ENCODE measurements at regions not wholly inside any gene's neighbourhood (a gene's known extent, or its start where the extent isn't known, plus 50 kb on each side); places are given as distances from the start of the nearest gene placed in this dataset.

DNA sequence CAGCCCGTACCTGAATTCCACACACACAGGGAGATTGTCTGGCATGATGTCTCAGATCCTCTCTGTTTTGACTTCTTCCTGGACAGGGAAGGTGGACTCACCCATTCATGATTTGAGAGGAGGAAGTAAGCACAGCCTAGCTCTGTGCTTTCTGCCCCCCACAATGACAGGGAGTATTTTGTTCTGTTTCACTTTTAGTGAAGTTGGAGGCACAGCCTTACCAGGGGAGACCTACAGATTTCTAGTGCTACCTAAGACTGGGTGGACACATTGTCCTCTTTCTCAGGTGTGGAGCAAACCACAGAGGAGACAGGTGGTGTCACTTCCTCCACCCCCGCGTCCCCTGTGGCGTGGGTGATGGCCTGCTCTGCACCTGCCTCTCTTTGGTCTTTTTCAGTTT is 408.6 kb upstream of the PFKP start:
- no CpG with 5 or more reads among the region's 4 CpGs for WGBS (ENCODE audit: insufficient coverage, low lambda C conversion rate)
- Histone ChIP-seq H3K9me3 (ENCODE audit: control insufficient read depth, low read depth, low read length) (no peaks in the 10 kb centered on the region), H3K27ac (ENCODE audit: low read length) (no peak overlapping the region), H3K4me1 (ENCODE audit: control insufficient read depth, insufficient read depth, low read length) (no peaks in the 10 kb centered on the region), H3K36me3 (ENCODE audit: control insufficient read depth, insufficient read depth, low read length) (no peaks in the 10 kb centered on the region), H3K27me3 (ENCODE audit: control insufficient read depth, insufficient read depth, low read length) (no peaks in the 10 kb centered on the region), H3K4me3 (ENCODE audit: low read length) (no peak overlapping the region)
- no peak for DNase-seq

DNA sequence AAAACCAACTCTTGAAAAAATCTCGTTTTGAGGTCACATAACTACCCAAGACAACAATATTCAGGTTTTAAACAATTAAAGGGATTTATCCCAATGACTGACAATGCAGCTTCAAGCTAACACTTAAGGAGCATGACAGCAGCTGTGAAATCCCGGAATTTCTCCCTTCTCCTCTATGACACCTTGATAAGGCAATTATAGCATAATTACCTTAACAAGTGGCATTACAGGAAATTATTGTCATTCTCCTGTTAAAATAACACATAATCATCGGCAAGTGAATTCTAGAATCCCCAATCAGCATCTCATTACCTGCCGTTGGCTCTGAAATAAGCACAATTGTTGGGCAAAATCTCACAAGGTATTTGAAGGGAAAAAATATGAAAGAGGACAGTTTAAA is 417.0 kb upstream of the PFKP start:
- DNase-seq, result no peak
- no peaks in the 10 kb centered on the region for H3K36me3 ChIP-seq (ENCODE audit: control insufficient read depth, insufficient read depth, low read length)
- no peak overlapping the region for H3K4me3 ChIP-seq (ENCODE audit: low read length)
- H3K9me3 ChIP-seq (ENCODE audit: control insufficient read depth, low read depth, low read length), result no peaks in the 10 kb centered on the region
- 100% methylated on average over 1 of the region's 4 CpGs for WGBS (ENCODE audit: insufficient coverage, low lambda C conversion rate)
- H3K27me3 ChIP-seq (ENCODE audit: control insufficient read depth, insufficient read depth, low read length), result no peaks in the 10 kb centered on the region
- H3K4me1 ChIP-seq (ENCODE audit: control insufficient read depth, insufficient read depth, low read length), result no peaks in the 10 kb centered on the region
- no peak overlapping the region for H3K27ac ChIP-seq (ENCODE audit: low read length)

GRCh38 chr10:2641028-2641427 is 426.3 kb upstream of the PFKP start:
- Histone ChIP-seq H3K27ac (ENCODE audit: low read length) (no peak overlapping the region), H3K4me1 (ENCODE audit: control insufficient read depth, insufficient read depth, low read length) (no peaks in the 10 kb centered on the region), H3K36me3 (ENCODE audit: control insufficient read depth, insufficient read depth, low read length) (no peaks in the 10 kb centered on the region), H3K4me3 (ENCODE audit: low read length) (no peak overlapping the region), H3K9me3 (ENCODE audit: control insufficient read depth, low read depth, low read length) (no peaks in the 10 kb centered on the region), H3K27me3 (ENCODE audit: control insufficient read depth, insufficient read depth, low read length) (no peaks in the 10 kb centered on the region)
- DNase-seq, result no peak
- 90% methylated on average over 2 of the region's 4 CpGs for WGBS (ENCODE audit: insufficient coverage, low lambda C conversion rate)

- no peak for DNase-seq
- H3K36me3 ChIP-seq (ENCODE audit: control insufficient read depth, insufficient read depth, low read length), result no peaks in the 10 kb centered on the region
- no peaks in the 10 kb centered on the region for H3K9me3 ChIP-seq (ENCODE audit: control insufficient read depth, low read depth, low read length)
- H3K27me3 ChIP-seq (ENCODE audit: control insufficient read depth, insufficient read depth, low read length), result no peaks in the 10 kb centered on the region
- H3K4me3 ChIP-seq (ENCODE audit: low read length), result no peak overlapping the region
- H3K27ac ChIP-seq (ENCODE audit: low read length), result no peak overlapping the region
- no peaks in the 10 kb centered on the region for H3K4me1 ChIP-seq (ENCODE audit: control insufficient read depth, insufficient read depth, low read length)
- no CpG with 5 or more reads among the region's 6 CpGs for WGBS (ENCODE audit: insufficient coverage, low lambda C conversion rate)
These were observed 433.7 kb upstream of the PFKP start for GRCh38 chr10:2633630-2634029.

GRCh38 chr10:2631557-2632205 is 435.7 kb upstream of the PFKP start:
- H3K9me3 ChIP-seq (ENCODE audit: control insufficient read depth, low read depth, low read length), result no peaks in the 10 kb centered on the region
- H3K4me1 ChIP-seq (ENCODE audit: control insufficient read depth, insufficient read depth, low read length), result no peaks in the 10 kb centered on the region
- no peak overlapping the region for H3K4me3 ChIP-seq (ENCODE audit: low read length)
- no peak for DNase-seq
- H3K27ac ChIP-seq (ENCODE audit: low read length), result no peak overlapping the region
- H3K36me3 ChIP-seq (ENCODE audit: control insufficient read depth, insufficient read depth, low read length), result no peaks in the 10 kb centered on the region
- no peaks in the 10 kb centered on the region for H3K27me3 ChIP-seq (ENCODE audit: control insufficient read depth, insufficient read depth, low read length)
- 79% methylated on average over 5 of the region's 11 CpGs for WGBS (ENCODE audit: insufficient coverage, low lambda C conversion rate)

DNA sequence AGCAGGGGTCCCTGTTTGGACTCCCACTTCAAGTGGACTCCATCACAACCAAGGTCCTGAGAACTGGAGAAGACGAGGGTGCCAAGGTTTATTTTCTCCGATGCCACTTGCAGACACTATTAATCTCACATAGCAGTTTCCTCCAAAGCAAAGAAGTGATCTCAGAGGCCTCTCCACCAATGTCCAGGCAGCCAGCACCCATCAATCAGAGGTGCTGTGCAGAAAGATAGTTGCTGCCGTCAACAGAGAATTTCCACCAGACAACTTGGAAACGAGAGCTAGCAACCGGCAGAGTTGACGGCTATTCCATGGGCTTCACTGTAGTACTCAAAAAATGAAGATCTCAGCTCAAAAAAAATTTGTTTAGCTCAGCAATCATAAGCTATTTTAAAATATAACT is 438.6 kb upstream of the PFKP start:
- Histone ChIP-seq H3K27ac (ENCODE audit: low read length) (no peak overlapping the region), H3K4me3 (ENCODE audit: low read length) (no peak overlapping the region), H3K4me1 (ENCODE audit: control insufficient read depth, insufficient read depth, low read length) (no peaks in the 10 kb centered on the region), H3K27me3 (ENCODE audit: control insufficient read depth, insufficient read depth, low read length) (no peaks in the 10 kb centered on the region), H3K9me3 (ENCODE audit: control insufficient read depth, low read depth, low read length) (no peaks in the 10 kb centered on the region), H3K36me3 (ENCODE audit: control insufficient read depth, insufficient read depth, low read length) (no peaks in the 10 kb centered on the region)
- WGBS (ENCODE audit: insufficient coverage, low lambda C conversion rate), result no CpG with 5 or more reads among the region's 6 CpGs
- no peak for DNase-seq

GRCh38 chr10:2627969-2628368 is 439.4 kb upstream of the PFKP start:
- Histone ChIP-seq H3K9me3 (ENCODE audit: control insufficient read depth, low read depth, low read length) (no peaks in the 10 kb centered on the region), H3K4me3 (ENCODE audit: low read length) (no peak overlapping the region), H3K27me3 (ENCODE audit: control insufficient read depth, insufficient read depth, low read length) (no peaks in the 10 kb centered on the region), H3K27ac (ENCODE audit: low read length) (no peak overlapping the region), H3K4me1 (ENCODE audit: control insufficient read depth, insufficient read depth, low read length) (no peaks in the 10 kb centered on the region), H3K36me3 (ENCODE audit: control insufficient read depth, insufficient read depth, low read length) (no peaks in the 10 kb centered on the region)
- no peak for DNase-seq
- 80% methylated on average over 1 of the region's 1 CpG for WGBS (ENCODE audit: insufficient coverage, low lambda C conversion rate)

- no peak overlapping the region for H3K27ac ChIP-seq (ENCODE audit: low read length)
- H3K36me3 ChIP-seq (ENCODE audit: control insufficient read depth, insufficient read depth, low read length), result no peaks in the 10 kb centered on the region
- DNase-seq, result no peak
- H3K4me1 ChIP-seq (ENCODE audit: control insufficient read depth, insufficient read depth, low read length), result no peaks in the 10 kb centered on the region
- no CpG with 5 or more reads among the region's 10 CpGs for WGBS (ENCODE audit: insufficient coverage, low lambda C conversion rate)
- no peaks in the 10 kb centered on the region for H3K9me3 ChIP-seq (ENCODE audit: control insufficient read depth, low read depth, low read length)
- H3K27me3 ChIP-seq (ENCODE audit: control insufficient read depth, insufficient read depth, low read length), result no peaks in the 10 kb centered on the region
- no peak overlapping the region for H3K4me3 ChIP-seq (ENCODE audit: low read length)
These were observed 442.3 kb upstream of the PFKP start for GRCh38 chr10:2625094-2625493.

GRCh38 chr10:2623675-2624274 is 443.6 kb upstream of the PFKP start:
- H3K4me1 ChIP-seq (ENCODE audit: control insufficient read depth, insufficient read depth, low read length), result no peaks in the 10 kb centered on the region
- H3K27ac ChIP-seq (ENCODE audit: low read length), result no peak overlapping the region
- DNase-seq, result no peak
- WGBS (ENCODE audit: insufficient coverage, low lambda C conversion rate), result 95% methylated on average over 3 of the region's 12 CpGs
- H3K36me3 ChIP-seq (ENCODE audit: control insufficient read depth, insufficient read depth, low read length), result no peaks in the 10 kb centered on the region
- no peak overlapping the region for H3K4me3 ChIP-seq (ENCODE audit: low read length)
- no peaks in the 10 kb centered on the region for H3K27me3 ChIP-seq (ENCODE audit: control insufficient read depth, insufficient read depth, low read length)
- no peaks in the 10 kb centered on the region for H3K9me3 ChIP-seq (ENCODE audit: control insufficient read depth, low read depth, low read length)

- 77% methylated on average over 4 of the region's 5 CpGs for WGBS (ENCODE audit: insufficient coverage, low lambda C conversion rate)
These were observed 446.4 kb upstream of the PFKP start for GRCh38 chr10:2620827-2621521.

More at GRCh38 chr10:2620827-2621521, 446.4 kb upstream of the PFKP start:
- no peak overlapping the region for H3K4me3 ChIP-seq (ENCODE audit: low read length)
- no peaks in the 10 kb centered on the region for H3K4me1 ChIP-seq (ENCODE audit: control insufficient read depth, insufficient read depth, low read length)
- DNase-seq, result no peak
- no peaks in the 10 kb centered on the region for H3K27me3 ChIP-seq (ENCODE audit: control insufficient read depth, insufficient read depth, low read length)
- no peak overlapping the region for H3K27ac ChIP-seq (ENCODE audit: low read length)
- no peaks in the 10 kb centered on the region for H3K36me3 ChIP-seq (ENCODE audit: control insufficient read depth, insufficient read depth, low read length)
- no peaks in the 10 kb centered on the region for H3K9me3 ChIP-seq (ENCODE audit: control insufficient read depth, low read depth, low read length)

All from large intestine (tissue), 3 donors.